ENCODE measurements at regions not wholly inside any gene's neighbourhood (a gene's known extent, or its start where the extent isn't known, plus 50 kb on each side); places are given as distances from the start of the nearest gene placed in this dataset.

GRCh38 chr5:163005949-163006348 lies 431.4 kb upstream of the CCNG1 start:
- no peak for ATAC-seq
- Mint-ChIP-seq H3K4me1 (no peaks in the 10 kb centered on the region), H3K9me3 (0 out of 3 replicates have a peak, but pooled peaks cover 3% of the 10 kb centered on the region), H3K27me3 (ENCODE audit: insufficient read depth, low read depth, poor library complexity) (no peaks in the 10 kb centered on the region), H3K36me3 (ENCODE audit: low read depth) (no peaks in the 10 kb centered on the region), H3K27ac (no peak overlapping the region), H3K4me3 (no peak overlapping the region)
- DNase-seq (ENCODE audit: low spot score) = peak; percentile 21
- H2AFZ ChIP-seq = no peak overlapping the region
- H3K4me2 ChIP-seq = no peak overlapping the region
- H3F3A ChIP-seq (replicated peaks; ENCODE audit: low read depth) = no peaks in the 10 kb centered on the region
- H3K9me2 ChIP-seq (ENCODE audit: insufficient read depth) = no peaks in the 10 kb centered on the region
- TF ChIP-seq CTCF (conservative IDR thresholded peaks at IDR 0.05; ENCODE audit: low read depth in 2 of 2) (peak; percentile 51 to 63), NANOG (IDR thresholded peaks at IDR 0.05; ENCODE audit: borderline replicate concordance) (no peak)
- no peak overlapping the region for H3K4me3 ChIP-seq
- no peaks in the 10 kb centered on the region for H4K20me1 ChIP-seq (replicated peaks; ENCODE audit: insufficient read depth)
- H3K27me3 ChIP-seq (ENCODE audit: insufficient read depth) = no peaks in the 10 kb centered on the region
- H3K4me1 ChIP-seq (ENCODE audit: insufficient read depth) = no peaks in the 10 kb centered on the region
- no peaks in the 10 kb centered on the region for H3K79me2 ChIP-seq (replicated peaks; ENCODE audit: insufficient read depth)
- H3K27ac ChIP-seq (ENCODE audit: low read depth) = no peak overlapping the region
- H3K36me3 ChIP-seq (ENCODE audit: insufficient read depth) = no peaks in the 10 kb centered on the region

- H3K36me3 ChIP-seq (ENCODE audit: insufficient read depth) = no peaks in the 10 kb centered on the region
- no peak for DNase-seq (ENCODE audit: low spot score)
- no peak overlapping the region for H3K4me3 ChIP-seq
- H3K36me3 Mint-ChIP-seq (ENCODE audit: low read depth) = no peaks in the 10 kb centered on the region
- no peaks in the 10 kb centered on the region for H4K20me1 ChIP-seq (replicated peaks; ENCODE audit: insufficient read depth)
- ATAC-seq = no peak
- H2AFZ ChIP-seq = no peak overlapping the region
- H3K9me3 Mint-ChIP-seq = no peaks in the 10 kb centered on the region; the same call in 2 of the 3 replicates
- peaks cover 4% of the 10 kb centered on the region; the same call in 2 of the 3 replicates for H3K4me1 Mint-ChIP-seq
- no peak overlapping the region for H3K27ac ChIP-seq (ENCODE audit: low read depth)
- no peaks in the 10 kb centered on the region for H3K27me3 Mint-ChIP-seq (ENCODE audit: insufficient read depth, low read depth, poor library complexity)
- H3K4me2 ChIP-seq = no peak overlapping the region
- H3K4me1 ChIP-seq (ENCODE audit: insufficient read depth) = no peaks in the 10 kb centered on the region
- H3K4me3 Mint-ChIP-seq = no peak overlapping the region
- H3K9me2 ChIP-seq (ENCODE audit: insufficient read depth) = no peaks in the 10 kb centered on the region
- H3F3A ChIP-seq (replicated peaks; ENCODE audit: low read depth) = no peaks in the 10 kb centered on the region
- no peak overlapping the region for H3K27ac Mint-ChIP-seq
- TF ChIP-seq JUNB (IDR thresholded peaks at IDR 0.05; ENCODE audit: unreplicated experiment) (no peak), REST (IDR thresholded peaks at IDR 0.05; ENCODE audit: unreplicated experiment) (no peak), ZNF331 (CRISPR knock-in tag; IDR thresholded peaks at IDR 0.05; ENCODE audit: low read depth) (no peak), ZNF114 (CRISPR knock-in tag; IDR thresholded peaks at IDR 0.05) (no peak), EZH2phosphoT487 (IDR thresholded peaks at IDR 0.05; ENCODE audit: unreplicated experiment) (no peak)
- H3K27me3 ChIP-seq (ENCODE audit: insufficient read depth) = no peaks in the 10 kb centered on the region
- no peaks in the 10 kb centered on the region for H3K79me2 ChIP-seq (replicated peaks; ENCODE audit: insufficient read depth)
These were observed 414.7 kb upstream of the CCNG1 start for GRCh38 chr5:163022582-163023128.

All from GM23338 (cell line).